Osteoblast (primary cell): ENCODE measurements at regions not wholly inside any gene's neighbourhood (a gene's known extent, or its start where the extent isn't known, plus 50 kb on each side); places are given as distances from the start of the nearest gene placed in this dataset.

Experiments
- DNase-seq: peaks from one replicate; pipeline ENCODE4 v3.0.0; 2011; ENCODE audit warnings: low spot score, mixed read lengths; ENCODE audit not compliant: insufficient read length; ENCODE audit errors: missing footprints
- H2AFZ ChIP-seq: 2 replicates; pipeline ENCODE4 v1.6.0; 2011; ENCODE audit warnings: mild to moderate bottlenecking, low read length
- H3K27ac ChIP-seq: 2 replicates; pipeline ENCODE4 v1.5.1; 2011; ENCODE audit warnings: mild to moderate bottlenecking, low read depth, low read length, moderate library complexity
- H3K27me3 ChIP-seq: 2 replicates; pipeline ENCODE4 v1.6.0; 2012; ENCODE audit warnings: mild to moderate bottlenecking, control low read depth, inconsistent platforms, low read length, moderate library complexity; ENCODE audit not compliant: insufficient read depth
- H3K36me3 ChIP-seq: 2 replicates; pipeline ENCODE4 v1.5.1; 2011; ENCODE audit warnings: mild to moderate bottlenecking, low read length, control low read depth, moderate library complexity; ENCODE audit not compliant: insufficient read depth
- H3K4me1 ChIP-seq: 2 replicates; pipeline ENCODE4 v1.5.1; 2011; ENCODE audit warnings: mild to moderate bottlenecking, low read length, control low read depth, moderate library complexity; ENCODE audit not compliant: insufficient read depth
- H3K4me2 ChIP-seq: 2 replicates; pipeline ENCODE4 v1.6.0; 2011; ENCODE audit warnings: mild to moderate bottlenecking, low read length; ENCODE audit not compliant: insufficient read depth
- H3K4me3 ChIP-seq: fragments of 200-600 bp; sonication (generic); 3 replicates; pipeline ENCODE4 v1.5.1; 2012; ENCODE audit warnings: mild to moderate bottlenecking, low read length, inconsistent platforms; ENCODE audit not compliant: insufficient read depth
- H3K79me2 ChIP-seq: 2 replicates; pipeline ENCODE4 v1.6.0; 2012; ENCODE audit warnings: mild to moderate bottlenecking, low read length, control low read depth, inconsistent platforms; ENCODE audit not compliant: insufficient read depth
- H3K9me3 ChIP-seq: 2 replicates; pipeline ENCODE4 v1.5.1; 2011; ENCODE audit warnings: low read depth, low read length, control low read depth
- H4K20me1 ChIP-seq: 2 replicates; pipeline ENCODE4 v1.6.0; 2012; ENCODE audit warnings: mild to moderate bottlenecking, low read length, control low read depth; ENCODE audit not compliant: insufficient read depth
- TF ChIP-seq, protein P1 (sequence below): IDR thresholded peaks from 2 replicates; pipeline ENCODE4 v1.5.1; 2011; ENCODE audit warnings: mild to moderate bottlenecking, low read depth, low read length, moderate library complexity; ENCODE audit errors: extremely low read depth

DNA sequence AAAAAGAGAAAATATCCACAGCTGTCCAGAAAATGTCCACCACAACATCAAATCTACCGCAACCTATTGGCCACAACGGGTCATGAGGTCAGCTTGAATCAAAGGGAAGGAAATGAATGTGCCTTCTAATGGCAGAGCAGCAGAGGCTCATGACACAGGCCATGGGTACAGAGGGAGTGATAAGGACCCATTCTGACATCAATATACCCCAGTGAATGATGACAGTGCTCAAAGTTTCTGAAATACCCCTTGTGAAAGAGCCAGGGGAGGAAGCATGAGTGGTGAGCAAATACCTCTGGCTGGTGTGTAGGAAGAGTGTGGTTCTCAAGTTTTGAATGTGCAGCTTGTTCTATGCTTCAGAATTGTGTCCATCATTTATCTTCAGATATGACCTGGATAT is 348.2 kb downstream of the IRX1 start:
- H3K27me3 ChIP-seq: no peaks in the 10 kb centered on the region
- DNase-seq: peak; percentile 4
- no peaks in the 10 kb centered on the region for H3K4me1 ChIP-seq
- TF ChIP-seq, protein P1, sequence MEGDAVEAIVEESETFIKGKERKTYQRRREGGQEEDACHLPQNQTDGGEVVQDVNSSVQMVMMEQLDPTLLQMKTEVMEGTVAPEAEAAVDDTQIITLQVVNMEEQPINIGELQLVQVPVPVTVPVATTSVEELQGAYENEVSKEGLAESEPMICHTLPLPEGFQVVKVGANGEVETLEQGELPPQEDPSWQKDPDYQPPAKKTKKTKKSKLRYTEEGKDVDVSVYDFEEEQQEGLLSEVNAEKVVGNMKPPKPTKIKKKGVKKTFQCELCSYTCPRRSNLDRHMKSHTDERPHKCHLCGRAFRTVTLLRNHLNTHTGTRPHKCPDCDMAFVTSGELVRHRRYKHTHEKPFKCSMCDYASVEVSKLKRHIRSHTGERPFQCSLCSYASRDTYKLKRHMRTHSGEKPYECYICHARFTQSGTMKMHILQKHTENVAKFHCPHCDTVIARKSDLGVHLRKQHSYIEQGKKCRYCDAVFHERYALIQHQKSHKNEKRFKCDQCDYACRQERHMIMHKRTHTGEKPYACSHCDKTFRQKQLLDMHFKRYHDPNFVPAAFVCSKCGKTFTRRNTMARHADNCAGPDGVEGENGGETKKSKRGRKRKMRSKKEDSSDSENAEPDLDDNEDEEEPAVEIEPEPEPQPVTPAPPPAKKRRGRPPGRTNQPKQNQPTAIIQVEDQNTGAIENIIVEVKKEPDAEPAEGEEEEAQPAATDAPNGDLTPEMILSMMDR: no peak
- H2AFZ ChIP-seq: no peak overlapping the region
- no peaks in the 10 kb centered on the region for H3K9me3 ChIP-seq
- no peaks in the 10 kb centered on the region for H3K36me3 ChIP-seq
- H3K79me2 ChIP-seq: no peaks in the 10 kb centered on the region
- no peak overlapping the region for H3K4me3 ChIP-seq
- H4K20me1 ChIP-seq: no peaks in the 10 kb centered on the region
- H3K4me2 ChIP-seq: no peak overlapping the region
- H3K27ac ChIP-seq: no peak overlapping the region

DNA sequence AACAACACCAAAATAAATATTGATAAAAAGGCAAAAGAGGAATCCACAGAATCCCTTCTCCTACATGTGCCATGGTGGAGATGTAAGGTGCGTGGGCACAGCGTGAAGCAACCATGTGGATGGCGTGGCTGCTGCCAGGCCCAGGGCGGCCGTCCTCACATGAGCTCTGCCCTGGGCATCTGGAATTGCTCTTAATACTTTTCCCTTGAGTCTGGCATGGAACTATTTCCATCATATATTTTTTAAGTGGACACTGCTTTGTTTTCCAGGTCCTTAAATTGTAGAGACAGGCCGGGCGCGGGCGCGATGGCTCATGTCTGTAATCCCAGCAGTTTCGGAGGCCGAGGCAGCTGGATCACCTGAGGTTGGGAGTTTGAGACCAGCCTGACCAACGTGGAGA is 349.3 kb downstream of the IRX1 start:
- DNase-seq: no peak
- Histone ChIP-seq H3K4me1 (no peaks in the 10 kb centered on the region), H3K9me3 (no peaks in the 10 kb centered on the region), H3K27me3 (no peaks in the 10 kb centered on the region), H3K36me3 (no peaks in the 10 kb centered on the region), H3K4me2 (no peak overlapping the region), H2AFZ (no peak overlapping the region), H3K27ac (no peak overlapping the region), H3K4me3 (no peak overlapping the region), H3K79me2 (no peaks in the 10 kb centered on the region), H4K20me1 (no peaks in the 10 kb centered on the region)
- TF ChIP-seq, protein P1: no peak

DNA sequence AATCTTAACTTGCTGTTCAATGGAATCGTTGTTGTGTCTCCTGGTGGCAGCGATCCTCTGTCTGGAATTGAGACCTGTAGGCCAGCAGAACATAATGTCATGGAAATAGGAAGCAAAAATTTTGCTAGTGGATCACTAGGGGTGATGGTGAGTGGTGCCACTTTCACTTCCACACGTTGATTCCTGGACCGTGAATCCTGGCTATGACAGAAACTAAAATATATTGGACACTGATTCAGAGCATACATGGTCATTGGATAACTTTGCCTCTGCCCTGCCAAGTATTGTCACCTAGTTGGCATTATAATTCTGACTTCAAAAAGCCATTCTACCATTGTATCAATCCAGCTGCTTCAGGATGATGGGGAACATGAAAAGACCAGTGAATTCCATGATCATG is 353.2 kb downstream of the IRX1 start:
- no peak overlapping the region for H2AFZ ChIP-seq
- H3K27me3 ChIP-seq: no peaks in the 10 kb centered on the region
- H3K27ac ChIP-seq: no peak overlapping the region
- H3K4me1 ChIP-seq: no peaks in the 10 kb centered on the region
- no peaks in the 10 kb centered on the region for H3K9me3 ChIP-seq
- DNase-seq: no peak
- no peaks in the 10 kb centered on the region for H4K20me1 ChIP-seq
- no peaks in the 10 kb centered on the region for H3K79me2 ChIP-seq
- H3K36me3 ChIP-seq: no peaks in the 10 kb centered on the region
- H3K4me3 ChIP-seq: no peak overlapping the region
- TF ChIP-seq, protein P1: no peak
- no peak overlapping the region for H3K4me2 ChIP-seq

DNA sequence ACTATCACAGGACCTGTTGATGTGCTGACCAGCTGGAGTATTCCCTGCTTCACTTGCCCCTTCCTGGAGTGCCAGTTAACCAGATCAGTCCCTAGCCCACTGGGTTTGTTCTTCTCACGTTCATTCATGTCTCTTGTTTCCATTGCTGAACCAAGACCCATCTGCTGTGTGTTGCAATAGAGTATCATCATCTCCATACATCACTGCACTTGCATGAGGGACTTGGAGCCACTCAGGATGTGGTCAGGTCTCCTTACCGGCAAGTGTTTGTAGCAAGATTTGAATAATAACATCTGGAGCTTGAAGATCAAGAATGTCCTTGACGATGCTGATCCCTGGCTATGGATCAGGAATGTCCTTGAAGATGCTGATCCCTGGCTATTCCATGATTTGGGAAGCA is 358.6 kb downstream of the IRX1 start:
- Histone ChIP-seq H4K20me1 (no peaks in the 10 kb centered on the region), H3K4me2 (no peak overlapping the region), H3K27me3 (no peaks in the 10 kb centered on the region), H2AFZ (no peak overlapping the region), H3K4me1 (no peaks in the 10 kb centered on the region), H3K36me3 (no peaks in the 10 kb centered on the region), H3K27ac (no peak overlapping the region), H3K4me3 (no peak overlapping the region), H3K79me2 (no peaks in the 10 kb centered on the region), H3K9me3 (peaks cover 2% of the 10 kb centered on the region)
- TF ChIP-seq, protein P1: no peak
- DNase-seq: peak; percentile 4
